Liver (tissue), 3 donors: ENCODE measurements at regions not wholly inside any gene's neighbourhood (a gene's known extent, or its start where the extent isn't known, plus 50 kb on each side); places are given as distances from the start of the nearest gene placed in this dataset.

Experiments used
- ATF3 ChIP-seq: IDR thresholded peaks from 2 replicates; pipeline ENCODE4 v1.6.1; 2016; ENCODE audit warnings: antibody characterized with exemption
- EGR1 ChIP-seq, 2 donors: IDR thresholded peaks; 2 replicates each; pipeline ENCODE4 v1.6.1; 2016 to 2018; ENCODE audit warnings: antibody characterized with exemption in 2 of 2, low read depth in 2 of 2
- FOXA1 ChIP-seq: IDR thresholded peaks from 2 replicates; pipeline ENCODE4 v1.6.1; 2016; ENCODE audit warnings: antibody characterized with exemption
- HNF4A ChIP-seq, 2 donors: conservative IDR thresholded peaks; 2 replicates each; pipeline ENCODE4 v1.6.1; 2016; ENCODE audit warnings: antibody characterized with exemption in 2 of 2, mild to moderate bottlenecking in 2 of 2
- JUND ChIP-seq, 2 donors: IDR thresholded peaks; 2 replicates each; pipeline ENCODE4 v1.6.1; 2016; ENCODE audit warnings: antibody characterized with exemption in 2 of 2
- RAD21 ChIP-seq, 2 donors: IDR thresholded peaks; 2 replicates each; pipeline ENCODE4 v1.6.1; 2016; ENCODE audit warnings: antibody characterized with exemption in 2 of 2, mild to moderate bottlenecking in 2 of 2
- REST ChIP-seq: IDR thresholded peaks from 2 replicates; pipeline ENCODE4 v1.6.1; 2016; ENCODE audit warnings: antibody characterized with exemption, mild to moderate bottlenecking
- SP1 ChIP-seq: IDR thresholded peaks from 2 replicates; pipeline ENCODE4 v1.6.1; 2018; ENCODE audit warnings: antibody characterized with exemption, mild to moderate bottlenecking
- TAF1 ChIP-seq: conservative IDR thresholded peaks from 2 replicates; pipeline ENCODE4 v1.6.1; 2016; ENCODE audit warnings: antibody characterized with exemption, mild to moderate bottlenecking
- YY1 ChIP-seq: IDR thresholded peaks from 2 replicates; pipeline ENCODE4 v1.6.1; 2016; ENCODE audit warnings: antibody characterized with exemption, mild to moderate bottlenecking
- TF ChIP-seq, protein P1 (sequence below): fragments of 150-350 bp; IDR thresholded peaks from 2 replicates; pipeline ENCODE4 v1.5.1; 2017; ENCODE audit warnings: improper control_type of control experiment, low read depth, low read length; ENCODE audit not compliant: missing input control
- TF ChIP-seq, protein P2 (sequence below): IDR thresholded peaks from 2 replicates; pipeline ENCODE4 v1.6.1; 2016; ENCODE audit warnings: antibody characterized with exemption
- TF ChIP-seq, protein P3 (sequence below): IDR thresholded peaks from 2 replicates; pipeline ENCODE4 v1.6.1; 2016; ENCODE audit warnings: antibody characterized with exemption
- donor health status: healthy.
- donor health status: healthy.

DNA sequence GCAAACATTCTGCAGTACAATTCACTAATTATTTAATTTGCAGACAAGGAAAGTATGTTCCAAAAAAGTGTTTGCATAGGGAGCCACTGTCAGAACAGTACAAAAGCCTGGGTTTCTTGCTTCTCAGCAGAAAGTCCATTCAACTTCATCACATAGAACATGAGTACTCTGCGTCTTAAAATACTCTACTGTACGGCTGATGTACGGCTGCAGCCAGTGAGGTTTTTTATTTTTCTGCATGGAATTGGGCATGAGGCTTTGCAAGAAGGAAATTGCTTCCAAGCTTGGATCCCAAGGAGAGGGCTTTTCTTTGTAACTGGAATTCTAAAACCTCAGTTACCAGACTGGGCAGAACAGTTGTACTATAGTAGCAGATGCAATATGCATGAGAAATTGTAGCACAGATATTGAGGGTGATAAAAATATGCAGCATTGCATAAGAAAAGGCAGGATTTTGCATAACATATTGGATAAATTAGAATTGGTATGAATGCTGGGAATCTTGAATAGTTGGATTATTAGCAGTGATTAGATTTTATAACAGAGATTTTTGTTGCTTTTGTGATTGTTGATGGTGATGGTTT is 178.1 kb upstream of the CDH9 start:
- TF ChIP-seq, protein P1, sequence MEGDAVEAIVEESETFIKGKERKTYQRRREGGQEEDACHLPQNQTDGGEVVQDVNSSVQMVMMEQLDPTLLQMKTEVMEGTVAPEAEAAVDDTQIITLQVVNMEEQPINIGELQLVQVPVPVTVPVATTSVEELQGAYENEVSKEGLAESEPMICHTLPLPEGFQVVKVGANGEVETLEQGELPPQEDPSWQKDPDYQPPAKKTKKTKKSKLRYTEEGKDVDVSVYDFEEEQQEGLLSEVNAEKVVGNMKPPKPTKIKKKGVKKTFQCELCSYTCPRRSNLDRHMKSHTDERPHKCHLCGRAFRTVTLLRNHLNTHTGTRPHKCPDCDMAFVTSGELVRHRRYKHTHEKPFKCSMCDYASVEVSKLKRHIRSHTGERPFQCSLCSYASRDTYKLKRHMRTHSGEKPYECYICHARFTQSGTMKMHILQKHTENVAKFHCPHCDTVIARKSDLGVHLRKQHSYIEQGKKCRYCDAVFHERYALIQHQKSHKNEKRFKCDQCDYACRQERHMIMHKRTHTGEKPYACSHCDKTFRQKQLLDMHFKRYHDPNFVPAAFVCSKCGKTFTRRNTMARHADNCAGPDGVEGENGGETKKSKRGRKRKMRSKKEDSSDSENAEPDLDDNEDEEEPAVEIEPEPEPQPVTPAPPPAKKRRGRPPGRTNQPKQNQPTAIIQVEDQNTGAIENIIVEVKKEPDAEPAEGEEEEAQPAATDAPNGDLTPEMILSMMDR, result no peak
- TF ChIP-seq, protein P2, sequence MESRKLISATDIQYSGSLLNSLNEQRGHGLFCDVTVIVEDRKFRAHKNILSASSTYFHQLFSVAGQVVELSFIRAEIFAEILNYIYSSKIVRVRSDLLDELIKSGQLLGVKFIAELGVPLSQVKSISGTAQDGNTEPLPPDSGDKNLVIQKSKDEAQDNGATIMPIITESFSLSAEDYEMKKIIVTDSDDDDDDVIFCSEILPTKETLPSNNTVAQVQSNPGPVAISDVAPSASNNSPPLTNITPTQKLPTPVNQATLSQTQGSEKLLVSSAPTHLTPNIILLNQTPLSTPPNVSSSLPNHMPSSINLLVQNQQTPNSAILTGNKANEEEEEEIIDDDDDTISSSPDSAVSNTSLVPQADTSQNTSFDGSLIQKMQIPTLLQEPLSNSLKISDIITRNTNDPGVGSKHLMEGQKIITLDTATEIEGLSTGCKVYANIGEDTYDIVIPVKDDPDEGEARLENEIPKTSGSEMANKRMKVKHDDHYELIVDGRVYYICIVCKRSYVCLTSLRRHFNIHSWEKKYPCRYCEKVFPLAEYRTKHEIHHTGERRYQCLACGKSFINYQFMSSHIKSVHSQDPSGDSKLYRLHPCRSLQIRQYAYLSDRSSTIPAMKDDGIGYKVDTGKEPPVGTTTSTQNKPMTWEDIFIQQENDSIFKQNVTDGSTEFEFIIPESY, result no peak
- no peak for TF ChIP-seq ATF3
- no peak for TF ChIP-seq SP1
- TF ChIP-seq HNF4A (conservative IDR thresholded peaks at IDR 0.05), result no peak
- TF ChIP-seq REST, result no peak
- no peak for TF ChIP-seq EGR1 (IDR thresholded peaks at IDR 0.05; ENCODE audit: low read depth in 2 of 2)
- TF ChIP-seq, protein P3, sequence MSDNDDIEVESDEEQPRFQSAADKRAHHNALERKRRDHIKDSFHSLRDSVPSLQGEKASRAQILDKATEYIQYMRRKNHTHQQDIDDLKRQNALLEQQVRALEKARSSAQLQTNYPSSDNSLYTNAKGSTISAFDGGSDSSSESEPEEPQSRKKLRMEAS, result no peak
- TF ChIP-seq RAD21 (IDR thresholded peaks at IDR 0.05), result no peak
- no peak for TF ChIP-seq TAF1
- TF ChIP-seq FOXA1, result no peak
- no peak for TF ChIP-seq JUND (IDR thresholded peaks at IDR 0.05)
- TF ChIP-seq YY1, result no peak
